GM23338 (cell line): ENCODE measurements at regions not wholly inside any gene's neighbourhood (a gene's known extent, or its start where the extent isn't known, plus 50 kb on each side); places are given as distances from the start of the nearest gene placed in this dataset.

Source experiments
- ATAC-seq: fragments of 200-7000 bp; cut with Tn5 transposase; 3 replicates; pipeline ENCODE4 v1.9.1; 2020
- DNase-seq: peaks from one replicate; pipeline ENCODE4 v3.0.0-alpha.2; 2015; ENCODE audit warnings: low spot score
- H2AFZ ChIP-seq: fragments of 200-600 bp; sonication (generic); 2 replicates; pipeline ENCODE4 v1.8.0; 2016; ENCODE audit warnings: antibody characterized with exemption, mild to moderate bottlenecking, moderate library complexity
- H3F3A ChIP-seq: fragments of 200-600 bp; sonication (generic); replicated peaks from 2 replicates; pipeline ENCODE4 v1.8.0; 2017; ENCODE audit warnings: antibody characterized with exemption, mixed run types, low read depth
- H3K27ac ChIP-seq: fragments of 200-600 bp; sonication (generic); 2 replicates; pipeline ENCODE4 v1.6.1; 2016; ENCODE audit warnings: low read depth
- H3K27me3 ChIP-seq: fragments of 200-600 bp; sonication (generic); 2 replicates; pipeline ENCODE4 v1.8.0; 2016; ENCODE audit warnings: mild to moderate bottlenecking, mixed run types, moderate library complexity; ENCODE audit not compliant: insufficient read depth
- H3K36me3 ChIP-seq: fragments of 200-600 bp; sonication (generic); 2 replicates; pipeline ENCODE4 v1.8.0; 2016; ENCODE audit warnings: mild to moderate bottlenecking; ENCODE audit not compliant: insufficient read depth
- H3K4me1 ChIP-seq: fragments of 200-600 bp; sonication (generic); 2 replicates; pipeline ENCODE4 v1.8.0; 2016; ENCODE audit warnings: mild to moderate bottlenecking, moderate library complexity; ENCODE audit not compliant: insufficient read depth
- H3K4me2 ChIP-seq: fragments of 200-600 bp; sonication (generic); 2 replicates; pipeline ENCODE4 v1.7.1; 2017; ENCODE audit warnings: mixed run types
- H3K4me3 ChIP-seq: fragments of 200-600 bp; sonication (generic); 2 replicates; pipeline ENCODE4 v1.6.1; 2016; ENCODE audit warnings: mixed run types
- H3K79me2 ChIP-seq: fragments of 200-600 bp; sonication (generic); replicated peaks from 2 replicates; pipeline ENCODE4 v1.8.0; 2017; ENCODE audit warnings: mild to moderate bottlenecking; ENCODE audit not compliant: insufficient read depth
- H3K9me2 ChIP-seq: fragments of 200-600 bp; sonication (generic); 2 replicates; pipeline ENCODE4 v1.8.0; 2017; ENCODE audit not compliant: insufficient read depth
- H4K20me1 ChIP-seq: fragments of 200-600 bp; sonication (generic); replicated peaks from 2 replicates; pipeline ENCODE4 v1.8.0; 2017; ENCODE audit warnings: mild to moderate bottlenecking; ENCODE audit not compliant: insufficient read depth
- H3K27ac Mint-ChIP-seq: 2 replicates; pipeline ENCODE4 v1.8.0; 2020; ENCODE audit warnings: inconsistent platforms, mild to moderate bottlenecking, moderate library complexity, mixed read lengths
- H3K27me3 Mint-ChIP-seq: 3 replicates; pipeline ENCODE4 v1.8.0; 2022; ENCODE audit warnings: low read depth, mild to moderate bottlenecking, moderate library complexity, mixed read lengths, inconsistent platforms; ENCODE audit not compliant: insufficient read depth, poor library complexity
- H3K36me3 Mint-ChIP-seq: 3 replicates; pipeline ENCODE4 v1.8.0; 2021; ENCODE audit warnings: low read depth, mild to moderate bottlenecking, inconsistent platforms, moderate library complexity, mixed read lengths
- H3K4me1 Mint-ChIP-seq: 3 replicates; pipeline ENCODE4 v1.8.0; 2020; ENCODE audit warnings: mild to moderate bottlenecking, inconsistent platforms, mixed read lengths
- H3K4me3 Mint-ChIP-seq: 3 replicates; pipeline ENCODE4 v1.8.0; 2021; ENCODE audit warnings: moderate library complexity, mild to moderate bottlenecking, inconsistent platforms, mixed read lengths
- H3K9me3 Mint-ChIP-seq: 3 replicates; pipeline ENCODE4 v1.8.0; 2020; ENCODE audit warnings: moderate library complexity, mild to moderate bottlenecking, inconsistent platforms, mixed read lengths
- CREB1 ChIP-seq: fragments of 250-450 bp; sonication (Bioruptor Pico); IDR thresholded peaks from 2 replicates; pipeline ENCODE4 v1.5.0; 2020; ENCODE audit warnings: low read depth, mild to moderate bottlenecking, moderate library complexity
- ETS1 ChIP-seq: IDR thresholded peaks from 2 replicates; pipeline ENCODE4 v1.6.1; 2016; ENCODE audit warnings: antibody characterized with exemption
- EZH2 ChIP-seq: fragments of 200-600 bp; sonication (generic); IDR thresholded peaks from one replicate; pipeline ENCODE4 v1.8.0; 2017; ENCODE audit warnings: antibody characterized with exemption, mild to moderate bottlenecking, low read depth; ENCODE audit not compliant: unreplicated experiment
- EZH2phosphoT487 ChIP-seq: fragments of 200-600 bp; sonication (generic); IDR thresholded peaks from one replicate; pipeline ENCODE4 v1.8.1; 2018; ENCODE audit warnings: antibody characterized with exemption; ENCODE audit not compliant: unreplicated experiment
- JUNB ChIP-seq: IDR thresholded peaks from one replicate; pipeline ENCODE4 v1.6.1; 2016; ENCODE audit warnings: antibody characterized with exemption; ENCODE audit not compliant: unreplicated experiment
- NANOG ChIP-seq: IDR thresholded peaks from 2 replicates; pipeline ENCODE4 v1.6.1; 2016; ENCODE audit warnings: antibody characterized with exemption, borderline replicate concordance
- POLR2AphosphoS5 ChIP-seq: IDR thresholded peaks from 2 replicates; pipeline ENCODE4 v1.6.1; 2016; ENCODE audit warnings: antibody characterized with exemption, low read depth
- REST ChIP-seq: IDR thresholded peaks from one replicate; pipeline ENCODE4 v1.6.1; 2018; ENCODE audit warnings: antibody characterized with exemption; ENCODE audit not compliant: unreplicated experiment
- STAT1 ChIP-seq: IDR thresholded peaks from one replicate; pipeline ENCODE4 v1.6.1; 2016; ENCODE audit warnings: antibody characterized with exemption; ENCODE audit not compliant: unreplicated experiment
- ZNF114 ChIP-seq: fragments of 250-450 bp; sonication (Bioruptor Pico); IDR thresholded peaks from 2 replicates; pipeline ENCODE4 v1.5.0; 2020; ENCODE audit warnings: mild to moderate bottlenecking, moderate library complexity
- ZNF331 ChIP-seq: fragments of 250-450 bp; sonication (Bioruptor Pico); IDR thresholded peaks from 2 replicates; pipeline ENCODE4 v1.5.0; 2020; ENCODE audit warnings: low read depth, mild to moderate bottlenecking, moderate library complexity
- TF ChIP-seq, protein P1 (sequence below), 2 experiments: fragments of 200-600 bp in 1 of 2; sonication (generic) in 1 of 2; conservative IDR thresholded peaks; 2 replicates each; pipeline versions ENCODE4 v1.5.1 to v1.6.1; 2016 to 2017; ENCODE audit warnings: antibody characterized with exemption in 2 of 2, low read depth in 2 of 2, mild to moderate bottlenecking in 2 of 2, moderate library complexity in 1 of 2
- TF ChIP-seq, protein P2 (sequence below): fragments of 250-450 bp; sonication (Bioruptor Pico); IDR thresholded peaks from 2 replicates; pipeline ENCODE4 v1.5.0; 2020; ENCODE audit warnings: mild to moderate bottlenecking, moderate library complexity

- Histone ChIP-seq H3K27me3 (no peaks in the 10 kb centered on the region), H3K27ac (no peak overlapping the region), H3K4me2 (no peak overlapping the region), H4K20me1 (no peaks in the 10 kb centered on the region), H3K79me2 (no peaks in the 10 kb centered on the region), H3K4me3 (no peak overlapping the region), H3K36me3 (no peaks in the 10 kb centered on the region), H3F3A (no peaks in the 10 kb centered on the region), H3K4me1 (peaks cover 10% of the 10 kb centered on the region; the same call in 1 of the 2 replicates), H3K9me2 (no peaks in the 10 kb centered on the region), H2AFZ (no peak overlapping the region)
- no peak overlapping the region for H3K4me3 Mint-ChIP-seq
- TF ChIP-seq ZNF331 (CRISPR knock-in tag) (no peak), EZH2 (no peak), ETS1 (no peak), JUNB (no peak), EZH2phosphoT487 (no peak), REST (no peak), ZNF114 (CRISPR knock-in tag) (no peak), POLR2AphosphoS5 (no peak), NANOG (no peak), CREB1 (no peak), STAT1 (no peak)
- TF ChIP-seq, protein P1, sequence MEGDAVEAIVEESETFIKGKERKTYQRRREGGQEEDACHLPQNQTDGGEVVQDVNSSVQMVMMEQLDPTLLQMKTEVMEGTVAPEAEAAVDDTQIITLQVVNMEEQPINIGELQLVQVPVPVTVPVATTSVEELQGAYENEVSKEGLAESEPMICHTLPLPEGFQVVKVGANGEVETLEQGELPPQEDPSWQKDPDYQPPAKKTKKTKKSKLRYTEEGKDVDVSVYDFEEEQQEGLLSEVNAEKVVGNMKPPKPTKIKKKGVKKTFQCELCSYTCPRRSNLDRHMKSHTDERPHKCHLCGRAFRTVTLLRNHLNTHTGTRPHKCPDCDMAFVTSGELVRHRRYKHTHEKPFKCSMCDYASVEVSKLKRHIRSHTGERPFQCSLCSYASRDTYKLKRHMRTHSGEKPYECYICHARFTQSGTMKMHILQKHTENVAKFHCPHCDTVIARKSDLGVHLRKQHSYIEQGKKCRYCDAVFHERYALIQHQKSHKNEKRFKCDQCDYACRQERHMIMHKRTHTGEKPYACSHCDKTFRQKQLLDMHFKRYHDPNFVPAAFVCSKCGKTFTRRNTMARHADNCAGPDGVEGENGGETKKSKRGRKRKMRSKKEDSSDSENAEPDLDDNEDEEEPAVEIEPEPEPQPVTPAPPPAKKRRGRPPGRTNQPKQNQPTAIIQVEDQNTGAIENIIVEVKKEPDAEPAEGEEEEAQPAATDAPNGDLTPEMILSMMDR (conservative IDR thresholded peaks at IDR 0.05; ENCODE audit: low read depth in 2 of 2), result no peak
- TF ChIP-seq, protein P2, sequence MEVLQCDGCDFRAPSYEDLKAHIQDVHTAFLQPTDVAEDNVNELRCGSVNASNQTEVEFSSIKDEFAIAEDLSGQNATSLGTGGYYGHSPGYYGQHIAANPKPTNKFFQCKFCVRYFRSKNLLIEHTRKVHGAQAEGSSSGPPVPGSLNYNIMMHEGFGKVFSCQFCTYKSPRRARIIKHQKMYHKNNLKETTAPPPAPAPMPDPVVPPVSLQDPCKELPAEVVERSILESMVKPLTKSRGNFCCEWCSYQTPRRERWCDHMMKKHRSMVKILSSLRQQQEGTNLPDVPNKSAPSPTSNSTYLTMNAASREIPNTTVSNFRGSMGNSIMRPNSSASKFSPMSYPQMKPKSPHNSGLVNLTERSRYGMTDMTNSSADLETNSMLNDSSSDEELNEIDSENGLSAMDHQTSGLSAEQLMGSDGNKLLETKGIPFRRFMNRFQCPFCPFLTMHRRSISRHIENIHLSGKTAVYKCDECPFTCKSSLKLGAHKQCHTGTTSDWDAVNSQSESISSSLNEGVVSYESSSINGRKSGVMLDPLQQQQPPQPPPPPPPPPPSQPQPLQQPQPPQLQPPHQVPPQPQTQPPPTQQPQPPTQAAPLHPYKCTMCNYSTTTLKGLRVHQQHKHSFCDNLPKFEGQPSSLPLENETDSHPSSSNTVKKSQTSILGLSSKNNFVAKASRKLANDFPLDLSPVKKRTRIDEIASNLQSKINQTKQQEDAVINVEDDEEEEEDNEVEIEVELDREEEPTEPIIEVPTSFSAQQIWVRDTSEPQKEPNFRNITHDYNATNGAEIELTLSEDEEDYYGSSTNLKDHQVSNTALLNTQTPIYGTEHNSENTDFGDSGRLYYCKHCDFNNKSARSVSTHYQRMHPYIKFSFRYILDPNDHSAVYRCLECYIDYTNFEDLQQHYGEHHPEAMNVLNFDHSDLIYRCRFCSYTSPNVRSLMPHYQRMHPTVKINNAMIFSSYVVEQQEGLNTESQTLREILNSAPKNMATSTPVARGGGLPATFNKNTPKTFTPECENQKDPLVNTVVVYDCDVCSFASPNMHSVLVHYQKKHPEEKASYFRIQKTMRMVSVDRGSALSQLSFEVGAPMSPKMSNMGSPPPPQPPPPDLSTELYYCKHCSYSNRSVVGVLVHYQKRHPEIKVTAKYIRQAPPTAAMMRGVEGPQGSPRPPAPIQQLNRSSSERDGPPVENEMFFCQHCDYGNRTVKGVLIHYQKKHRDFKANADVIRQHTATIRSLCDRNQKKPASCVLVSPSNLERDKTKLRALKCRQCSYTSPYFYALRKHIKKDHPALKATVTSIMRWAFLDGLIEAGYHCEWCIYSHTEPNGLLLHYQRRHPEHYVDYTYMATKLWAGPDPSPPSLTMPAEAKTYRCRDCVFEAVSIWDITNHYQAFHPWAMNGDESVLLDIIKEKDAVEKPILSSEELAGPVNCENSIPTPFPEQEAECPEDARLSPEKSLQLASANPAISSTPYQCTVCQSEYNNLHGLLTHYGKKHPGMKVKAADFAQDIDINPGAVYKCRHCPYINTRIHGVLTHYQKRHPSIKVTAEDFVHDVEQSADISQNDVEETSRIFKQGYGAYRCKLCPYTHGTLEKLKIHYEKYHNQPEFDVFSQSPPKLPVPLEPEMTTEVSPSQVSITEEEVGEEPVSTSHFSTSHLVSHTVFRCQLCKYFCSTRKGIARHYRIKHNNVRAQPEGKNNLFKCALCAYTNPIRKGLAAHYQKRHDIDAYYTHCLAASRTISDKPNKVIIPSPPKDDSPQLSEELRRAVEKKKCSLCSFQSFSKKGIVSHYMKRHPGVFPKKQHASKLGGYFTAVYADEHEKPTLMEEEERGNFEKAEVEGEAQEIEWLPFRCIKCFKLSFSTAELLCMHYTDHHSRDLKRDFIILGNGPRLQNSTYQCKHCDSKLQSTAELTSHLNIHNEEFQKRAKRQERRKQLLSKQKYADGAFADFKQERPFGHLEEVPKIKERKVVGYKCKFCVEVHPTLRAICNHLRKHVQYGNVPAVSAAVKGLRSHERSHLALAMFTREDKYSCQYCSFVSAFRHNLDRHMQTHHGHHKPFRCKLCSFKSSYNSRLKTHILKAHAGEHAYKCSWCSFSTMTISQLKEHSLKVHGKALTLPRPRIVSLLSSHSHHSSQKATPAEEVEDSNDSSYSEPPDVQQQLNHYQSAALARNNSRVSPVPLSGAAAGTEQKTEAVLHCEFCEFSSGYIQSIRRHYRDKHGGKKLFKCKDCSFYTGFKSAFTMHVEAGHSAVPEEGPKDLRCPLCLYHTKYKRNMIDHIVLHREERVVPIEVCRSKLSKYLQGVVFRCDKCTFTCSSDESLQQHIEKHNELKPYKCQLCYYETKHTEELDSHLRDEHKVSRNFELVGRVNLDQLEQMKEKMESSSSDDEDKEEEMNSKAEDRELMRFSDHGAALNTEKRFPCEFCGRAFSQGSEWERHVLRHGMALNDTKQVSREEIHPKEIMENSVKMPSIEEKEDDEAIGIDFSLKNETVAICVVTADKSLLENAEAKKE, result no peak
- no peak for ATAC-seq
- H3K27me3 Mint-ChIP-seq, result peaks cover 7% of the 10 kb centered on the region
- no peak for DNase-seq
- H3K27ac Mint-ChIP-seq, result no peak overlapping the region
- no peaks in the 10 kb centered on the region for H3K36me3 Mint-ChIP-seq
- peaks cover 24% of the 10 kb centered on the region for H3K4me1 Mint-ChIP-seq
- no peaks in the 10 kb centered on the region for H3K9me3 Mint-ChIP-seq
Observed at GRCh38 chr13:99832347-99832746, 139.2 kb downstream of the ZIC5 start.
